ENCODE measurements at regions not wholly inside any gene's neighbourhood (a gene's known extent, or its start where the extent isn't known, plus 50 kb on each side); places are given as distances from the start of the nearest gene placed in this dataset.

- Histone ChIP-seq H3K79me2 (no peaks in the 10 kb centered on the region), H3K9me2 (replicated peaks; ENCODE audit: insufficient read depth) (no peaks in the 10 kb centered on the region), H3K27ac (no peak overlapping the region), H3K27me3 (no peaks in the 10 kb centered on the region), H3K36me3 (replicated peaks; ENCODE audit: insufficient read depth, low read depth) (no peaks in the 10 kb centered on the region), H3K9me3 (ENCODE audit: low read depth) (no peaks in the 10 kb centered on the region), H3K4me1 (ENCODE audit: insufficient read depth) (no peaks in the 10 kb centered on the region), H4K20me1 (ENCODE audit: insufficient read depth, poor library complexity, severe bottlenecking) (no peaks in the 10 kb centered on the region), H2AFZ (no peak overlapping the region), H3K4me2 (no peak overlapping the region), H3K4me3 (no peak overlapping the region)
- 95% methylated on average over 2 of the region's 2 CpGs for WGBS (ENCODE audit: low lambda C conversion rate, missing lambda C conversion rate)
- TF ChIP-seq EZH2 (IDR thresholded peaks at IDR 0.05; ENCODE audit: borderline replicate concordance): no peak
- TF ChIP-seq EZH2phosphoT487 (IDR thresholded peaks at IDR 0.05; ENCODE audit: low read depth, severe bottlenecking, unreplicated experiment): no peak
- TF ChIP-seq CTCF (IDR thresholded peaks at IDR 0.05; ENCODE audit: poor library complexity): no peak
- DNase-seq (ENCODE audit: low spot score): no peak
Measured at GRCh38 chr6:106830930-106831329, 143.6 kb downstream of the CD24 start.

- WGBS (ENCODE audit: low lambda C conversion rate, missing lambda C conversion rate): 74% methylated on average over 4 of the region's 4 CpGs
- no peak for TF ChIP-seq CTCF (IDR thresholded peaks at IDR 0.05; ENCODE audit: poor library complexity)
- no peak for TF ChIP-seq EZH2 (IDR thresholded peaks at IDR 0.05; ENCODE audit: borderline replicate concordance)
- TF ChIP-seq EZH2phosphoT487 (IDR thresholded peaks at IDR 0.05; ENCODE audit: low read depth, severe bottlenecking, unreplicated experiment): no peak
Measured at GRCh38 chr6:106829451-106829850, 145.1 kb downstream of the CD24 start.

GRCh38 chr6:106827081-106827480 is 147.4 kb downstream of the CD24 start:
- no peaks in the 10 kb centered on the region for H3K79me2 ChIP-seq
- TF ChIP-seq EZH2 (IDR thresholded peaks at IDR 0.05; ENCODE audit: borderline replicate concordance): no peak
- TF ChIP-seq EZH2phosphoT487 (IDR thresholded peaks at IDR 0.05; ENCODE audit: low read depth, severe bottlenecking, unreplicated experiment): no peak
- no peak for TF ChIP-seq CTCF (IDR thresholded peaks at IDR 0.05; ENCODE audit: poor library complexity)
- no peak for DNase-seq (ENCODE audit: low spot score)
- WGBS (ENCODE audit: low lambda C conversion rate, missing lambda C conversion rate): 92% methylated on average over 3 of the region's 3 CpGs
- no peaks in the 10 kb centered on the region for H3K9me3 ChIP-seq (ENCODE audit: low read depth)
- H2AFZ ChIP-seq: no peak overlapping the region
- H3K27ac ChIP-seq: no peak overlapping the region
- H4K20me1 ChIP-seq (ENCODE audit: insufficient read depth, poor library complexity, severe bottlenecking): no peaks in the 10 kb centered on the region
- H3K9me2 ChIP-seq (replicated peaks; ENCODE audit: insufficient read depth): no peaks in the 10 kb centered on the region
- no peaks in the 10 kb centered on the region for H3K27me3 ChIP-seq
- H3K4me1 ChIP-seq (ENCODE audit: insufficient read depth): peaks cover 6% of the 10 kb centered on the region
- no peaks in the 10 kb centered on the region for H3K36me3 ChIP-seq (replicated peaks; ENCODE audit: insufficient read depth, low read depth)
- no peak overlapping the region for H3K4me2 ChIP-seq
- no peak overlapping the region for H3K4me3 ChIP-seq

More at GRCh38 chr6:106829451-106829850, 145.1 kb downstream of the CD24 start:
- no peak overlapping the region for H3K27ac ChIP-seq
- no peak overlapping the region for H2AFZ ChIP-seq
- no peaks in the 10 kb centered on the region for H3K9me3 ChIP-seq (ENCODE audit: low read depth)
- no peak overlapping the region for H3K4me2 ChIP-seq
- no peak overlapping the region for H3K4me3 ChIP-seq
- H3K27me3 ChIP-seq: no peaks in the 10 kb centered on the region
- H4K20me1 ChIP-seq (ENCODE audit: insufficient read depth, poor library complexity, severe bottlenecking): no peaks in the 10 kb centered on the region
- H3K9me2 ChIP-seq (replicated peaks; ENCODE audit: insufficient read depth): no peaks in the 10 kb centered on the region
- no peaks in the 10 kb centered on the region for H3K79me2 ChIP-seq
- H3K36me3 ChIP-seq (replicated peaks; ENCODE audit: insufficient read depth, low read depth): no peaks in the 10 kb centered on the region
- no peak for DNase-seq (ENCODE audit: low spot score)
- H3K4me1 ChIP-seq (ENCODE audit: insufficient read depth): no peaks in the 10 kb centered on the region

GRCh38 chr6:106825156-106825555 is 149.4 kb downstream of the CD24 start:
- Histone ChIP-seq H3K79me2 (no peaks in the 10 kb centered on the region), H3K27ac (no peak overlapping the region), H3K4me2 (no peak overlapping the region), H2AFZ (no peak overlapping the region), H3K4me3 (no peak overlapping the region), H3K27me3 (no peaks in the 10 kb centered on the region), H3K9me3 (ENCODE audit: low read depth) (no peaks in the 10 kb centered on the region), H4K20me1 (ENCODE audit: insufficient read depth, poor library complexity, severe bottlenecking) (no peaks in the 10 kb centered on the region), H3K36me3 (replicated peaks; ENCODE audit: insufficient read depth, low read depth) (no peaks in the 10 kb centered on the region), H3K4me1 (ENCODE audit: insufficient read depth) (peaks cover 13% of the 10 kb centered on the region), H3K9me2 (replicated peaks; ENCODE audit: insufficient read depth) (no peaks in the 10 kb centered on the region)
- WGBS (ENCODE audit: low lambda C conversion rate, missing lambda C conversion rate): 83% methylated on average over 2 of the region's 2 CpGs
- TF ChIP-seq EZH2phosphoT487 (IDR thresholded peaks at IDR 0.05; ENCODE audit: low read depth, severe bottlenecking, unreplicated experiment) (no peak), EZH2 (IDR thresholded peaks at IDR 0.05; ENCODE audit: borderline replicate concordance) (no peak), CTCF (IDR thresholded peaks at IDR 0.05; ENCODE audit: poor library complexity) (no peak)
- DNase-seq (ENCODE audit: low spot score): no peak
